NCI-H1092 treated with DMSO at 0.1 percent for 48 hours (cell line): ENCODE measurements at regions not wholly inside any gene's neighbourhood (a gene's known extent, or its start where the extent isn't known, plus 50 kb on each side); places are given as distances from the start of the nearest gene placed in this dataset.
A peak's percentile ranks its signal among the peaks of the same experiment; 100 is the strongest.

Source experiments
- DNase-seq: peaks from one replicate; lab custom pipeline; 2025; lab: John Stamatoyannopoulos, UW

- DNase-seq, result no peak
These were observed 1053.5 kb upstream of the TENM3 start for GRCh38 chr4:181189751-181190150.

GRCh38 chr4:181193131-181193930 is 1049.9 kb upstream of the TENM3 start:
- DNase-seq, result no peak

- no peak for DNase-seq
These were observed 1049.1 kb upstream of the TENM3 start for GRCh38 chr4:181194096-181194495.

- DNase-seq, result no peak
These were observed 1043.1 kb upstream of the TENM3 start for GRCh38 chr4:181200076-181200475.

- no peak for DNase-seq
These were observed 1041.0 kb upstream of the TENM3 start for GRCh38 chr4:181202240-181202639.

GRCh38 chr4:181204109-181204508 is 1039.1 kb upstream of the TENM3 start:
- DNase-seq, result no peak

GRCh38 chr4:181213551-181213950 is 1029.7 kb upstream of the TENM3 start:
- no peak for DNase-seq

GRCh38 chr4:181216501-181216900 is 1026.7 kb upstream of the TENM3 start:
- no peak for DNase-seq

- no peak for DNase-seq
These were observed 1023.3 kb upstream of the TENM3 start for GRCh38 chr4:181219783-181220416.

GRCh38 chr4:181224852-181225251 is 1018.4 kb upstream of the TENM3 start:
- DNase-seq, result no peak

GRCh38 chr4:181225616-181226261 is 1017.5 kb upstream of the TENM3 start:
- DNase-seq, result no peak

GRCh38 chr4:181234951-181235680 is 1008.1 kb upstream of the TENM3 start:
- DNase-seq, result peak; percentile 13

GRCh38 chr4:181245326-181245725 is 997.9 kb upstream of the TENM3 start:
- DNase-seq, result no peak

- no peak for DNase-seq
These were observed 994.2 kb upstream of the TENM3 start for GRCh38 chr4:181249031-181249430.

GRCh38 chr4:181254771-181255170 is 988.4 kb upstream of the TENM3 start:
- no peak for DNase-seq

GRCh38 chr4:181258569-181258968 is 984.6 kb upstream of the TENM3 start:
- DNase-seq, result peak; percentile 19

GRCh38 chr4:181259081-181259709 is 984.0 kb upstream of the TENM3 start:
- peak; percentile 25 for DNase-seq

GRCh38 chr4:181261279-181261678 is 981.9 kb upstream of the TENM3 start:
- DNase-seq, result peak; percentile 23

GRCh38 chr4:181264893-181265292 is 978.3 kb upstream of the TENM3 start:
- DNase-seq, result no peak

GRCh38 chr4:181265370-181265769 is 977.8 kb upstream of the TENM3 start:
- DNase-seq, result no peak

GRCh38 chr4:181271116-181271640 is 972.0 kb upstream of the TENM3 start:
- DNase-seq, result no peak

GRCh38 chr4:181272422-181272821 is 970.8 kb upstream of the TENM3 start:
- DNase-seq, result no peak
